HG03103 (cell line): ENCODE measurements at regions not wholly inside any gene's neighbourhood (a gene's known extent, or its start where the extent isn't known, plus 50 kb on each side); places are given as distances from the start of the nearest gene placed in this dataset.
"Not testable (repeated sequence)": the region's sequence is repeated elsewhere in the genome, so short reads cannot be mapped to it uniquely, and the experiment has no call there.

Source experiments
- ATAC-seq: cut with Tn5 transposase; IDR thresholded peaks from one replicate; pipeline ENCODE4 v1.9.1; 2021; ENCODE audit warnings: low read depth; ENCODE audit not compliant: unreplicated experiment

- no peak for ATAC-seq
Measured at GRCh38 chr12:82625523-82625922, 61.2 kb upstream of the TMTC2 start.

- ATAC-seq: no peak
Measured at GRCh38 chr12:82627799-82628198, 58.9 kb upstream of the TMTC2 start.

GRCh38 chr12:82634495-82635258 lies 52.0 kb upstream of the TMTC2 start:
- ATAC-seq: not testable (repeated sequence)

- no peak for ATAC-seq
Measured at GRCh38 chr12:82635263-82635662, 51.4 kb upstream of the TMTC2 start.
